Uterus (tissue), 3 donors: ENCODE measurements at regions not wholly inside any gene's neighbourhood (a gene's known extent, or its start where the extent isn't known, plus 50 kb on each side); places are given as distances from the start of the nearest gene placed in this dataset.

Experiments
- DNase-seq, 2 donors: peaks; one replicate each; pipeline ENCODE4 v3.0.0-alpha.2; 2019 to 2020
- H3K27ac ChIP-seq, 2 donors: fragments of 200-600 bp; sonication (generic); 1 replicate in 1 of 2; 2 replicates in 1 of 2; pipeline ENCODE4 v1.5.1; 2016 to 2018
- H3K27me3 ChIP-seq, 2 donors: fragments of 200-600 bp; sonication (generic); one replicate each; pipeline ENCODE4 v1.5.1; 2018 to 2019; ENCODE audit warnings: control low read depth in 1 of 2
- H3K36me3 ChIP-seq, 2 donors: fragments of 200-600 bp; sonication (generic); one replicate each; pipeline ENCODE4 v1.5.1; 2019; ENCODE audit warnings: control low read depth in 1 of 2
- H3K4me1 ChIP-seq, 2 donors: fragments of 200-600 bp; sonication (generic); one replicate each; pipeline ENCODE4 v1.5.1; 2018 to 2019; ENCODE audit warnings: control low read depth in 1 of 2
- H3K4me3 ChIP-seq, 2 donors: fragments of 200-600 bp; sonication (generic); 1 replicate in 1 of 2; 2 replicates in 1 of 2; pipeline ENCODE4 v1.5.1; 2018 to 2019; ENCODE audit warnings: mild to moderate bottlenecking in 1 of 2
- H3K9me3 ChIP-seq, 2 donors: fragments of 200-600 bp; sonication (generic); one replicate each; pipeline ENCODE4 v1.5.1; 2019; ENCODE audit warnings: control low read depth in 1 of 2
- CTCF ChIP-seq, 4 experiments: fragments of 200-600 bp in 2 of 4; fragments of 450-650 bp in 2 of 4; sonication (generic) in 2 of 4; IDR thresholded peaks; one replicate each; pipeline ENCODE4 v1.5.1; 2016 to 2019; ENCODE audit warnings: antibody characterized with exemption in 4 of 4, mild to moderate bottlenecking in 2 of 4, moderate library complexity in 1 of 4
- POLR2A ChIP-seq, 2 donors: fragments of 450-650 bp; IDR thresholded peaks; one replicate each; pipeline ENCODE4 v1.6.1; 2016; ENCODE audit warnings: antibody characterized with exemption in 2 of 2, mild to moderate bottlenecking in 1 of 2, moderate library complexity in 1 of 2
- intact Hi-C: fragments of 100-400 bp; cut with DNase I; formaldehyde crosslinking; loops from one replicate; pipeline ENCODE4 v1.15.1; 2023; ENCODE audit warnings: low total_unique reads
- donor health status: DM: yes; HTN: yes; CAD: no.

- H3K4me3 ChIP-seq: no peak overlapping the region
- no peaks in the 10 kb centered on the region for H3K4me1 ChIP-seq
- no peaks in the 10 kb centered on the region for H3K36me3 ChIP-seq
- H3K27me3 ChIP-seq: no peaks in the 10 kb centered on the region
- no peak for TF ChIP-seq CTCF (IDR thresholded peaks at IDR 0.05)
- no peak for TF ChIP-seq POLR2A (IDR thresholded peaks at IDR 0.05)
- intact Hi-C loops: no loop called here
- no peak overlapping the region for H3K27ac ChIP-seq
- no peak for DNase-seq
- no peaks in the 10 kb centered on the region for H3K9me3 ChIP-seq
These were observed 1536.4 kb upstream of the TENM3 start for GRCh38 chr4:180706766-180707165.

GRCh38 chr4:180710628-180711337 lies 1532.4 kb upstream of the TENM3 start:
- no peaks in the 10 kb centered on the region for H3K9me3 ChIP-seq
- DNase-seq: no peak
- H3K27me3 ChIP-seq: no peaks in the 10 kb centered on the region
- no peak overlapping the region for H3K4me3 ChIP-seq
- intact Hi-C loops: no loop called here
- no peaks in the 10 kb centered on the region for H3K36me3 ChIP-seq
- TF ChIP-seq POLR2A (IDR thresholded peaks at IDR 0.05) (no peak), CTCF (IDR thresholded peaks at IDR 0.05) (no peak)
- H3K27ac ChIP-seq: no peak overlapping the region
- no peaks in the 10 kb centered on the region for H3K4me1 ChIP-seq

GRCh38 chr4:180717451-180718033 lies 1525.7 kb upstream of the TENM3 start:
- H3K9me3 ChIP-seq: no peaks in the 10 kb centered on the region
- H3K36me3 ChIP-seq: no peaks in the 10 kb centered on the region
- H3K4me3 ChIP-seq: no peak overlapping the region
- H3K27ac ChIP-seq: no peak overlapping the region
- intact Hi-C loops: no loop called here
- TF ChIP-seq CTCF (IDR thresholded peaks at IDR 0.05): no peak
- TF ChIP-seq POLR2A (IDR thresholded peaks at IDR 0.05): no peak
- DNase-seq: no peak
- no peaks in the 10 kb centered on the region for H3K27me3 ChIP-seq
- no peaks in the 10 kb centered on the region for H3K4me1 ChIP-seq

- H3K27ac ChIP-seq: no peak overlapping the region
- H3K36me3 ChIP-seq: no peaks in the 10 kb centered on the region
- DNase-seq: no peak
- no peaks in the 10 kb centered on the region for H3K4me1 ChIP-seq
- H3K9me3 ChIP-seq: no peaks in the 10 kb centered on the region
- TF ChIP-seq POLR2A (IDR thresholded peaks at IDR 0.05) (no peak), CTCF (IDR thresholded peaks at IDR 0.05) (no peak)
- intact Hi-C loops: no loop called here
- no peak overlapping the region for H3K4me3 ChIP-seq
- no peaks in the 10 kb centered on the region for H3K27me3 ChIP-seq
These were observed 1521.8 kb upstream of the TENM3 start for GRCh38 chr4:180721356-180721755.

GRCh38 chr4:180726611-180727010 lies 1516.6 kb upstream of the TENM3 start:
- TF ChIP-seq POLR2A (IDR thresholded peaks at IDR 0.05) (no peak), CTCF (IDR thresholded peaks at IDR 0.05) (no peak)
- H3K9me3 ChIP-seq: no peaks in the 10 kb centered on the region
- H3K27ac ChIP-seq: no peak overlapping the region
- H3K27me3 ChIP-seq: no peaks in the 10 kb centered on the region
- no peak for DNase-seq
- no peaks in the 10 kb centered on the region for H3K36me3 ChIP-seq
- intact Hi-C loops: no loop called here
- no peaks in the 10 kb centered on the region for H3K4me1 ChIP-seq
- H3K4me3 ChIP-seq: no peak overlapping the region
